HG03558 (cell line): ENCODE measurements at regions not wholly inside any gene's neighbourhood (a gene's known extent, or its start where the extent isn't known, plus 50 kb on each side); places are given as distances from the start of the nearest gene placed in this dataset.

Experiments
- ATAC-seq: cut with Tn5 transposase; IDR thresholded peaks from one replicate; pipeline ENCODE4 v1.9.1; 2021; ENCODE audit warnings: moderate number of reproducible peaks; ENCODE audit not compliant: unreplicated experiment; ENCODE audit errors: extremely low read depth

DNA sequence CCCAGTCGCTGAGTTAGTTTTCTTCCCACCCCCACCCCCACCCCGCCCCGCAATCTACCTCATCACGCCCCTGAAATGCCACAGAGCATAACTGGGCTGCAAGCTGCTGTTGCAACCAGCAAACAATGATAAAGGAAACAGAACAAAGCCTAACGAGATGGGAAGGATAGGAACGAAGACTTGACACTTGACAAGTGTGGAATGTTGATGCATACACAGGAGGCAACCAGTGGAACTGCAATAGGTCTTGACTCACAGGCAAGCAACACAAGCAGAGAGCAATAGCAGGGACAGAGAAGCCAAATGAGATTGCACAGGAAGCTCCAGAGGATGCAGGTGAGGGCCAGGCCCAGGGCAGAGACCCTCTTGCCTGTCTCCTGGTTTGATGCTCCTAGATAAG lies 225.9 kb downstream of the IGSF11 start:
- no peak for ATAC-seq

- peak; percentile 28 for ATAC-seq
These were observed 224.7 kb downstream of the IGSF11 start for GRCh38 chr3:118809696-118810498.

DNA sequence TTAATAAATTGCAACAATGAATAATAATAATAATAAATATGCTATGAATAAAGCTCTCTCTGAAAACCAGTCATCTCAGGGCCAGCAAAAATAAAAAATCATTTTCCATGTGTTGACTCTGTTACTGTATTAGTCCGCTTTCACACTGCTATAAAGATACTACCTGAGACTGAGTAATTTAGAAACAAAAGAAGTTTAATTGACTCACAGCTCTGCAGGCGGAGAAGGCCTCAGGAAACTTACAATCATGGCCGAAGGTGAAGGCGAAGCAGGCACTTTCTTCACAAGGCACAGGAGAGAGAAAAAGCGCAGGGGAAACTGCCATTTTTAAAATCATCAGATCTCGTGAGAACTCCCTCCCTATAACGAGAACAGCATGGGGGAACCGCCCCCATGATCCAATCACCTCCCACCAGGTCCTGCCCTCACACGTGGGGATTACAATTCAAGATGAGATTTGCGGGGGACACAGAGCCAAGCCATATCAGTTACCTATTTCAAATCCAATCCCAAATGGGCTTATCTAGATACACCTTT lies 224.1 kb downstream of the IGSF11 start:
- ATAC-seq: peak; percentile 5

DNA sequence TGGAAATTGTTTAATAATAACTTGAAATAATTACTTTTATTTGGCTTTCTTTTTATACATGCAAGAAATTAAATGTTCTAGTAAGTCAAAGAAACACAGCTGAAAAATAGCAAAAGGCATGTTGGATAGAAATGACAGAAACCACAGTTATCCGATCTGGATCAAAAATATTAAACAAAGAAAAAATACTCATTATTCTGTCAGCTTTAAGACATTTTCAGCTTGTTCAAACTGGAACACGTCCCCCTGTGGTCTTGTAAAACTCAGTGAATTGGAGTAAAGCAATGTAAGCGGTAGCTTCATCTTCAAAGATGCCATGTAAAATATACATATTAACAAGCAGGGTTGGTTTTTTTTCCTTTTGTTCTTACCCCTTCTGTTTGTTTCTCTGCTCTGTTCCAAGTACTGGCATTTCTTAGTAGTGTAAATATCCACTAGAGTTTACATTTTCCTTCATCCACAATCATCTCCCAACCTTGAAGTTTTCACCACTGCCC lies 223.4 kb downstream of the IGSF11 start:
- ATAC-seq: no peak

DNA sequence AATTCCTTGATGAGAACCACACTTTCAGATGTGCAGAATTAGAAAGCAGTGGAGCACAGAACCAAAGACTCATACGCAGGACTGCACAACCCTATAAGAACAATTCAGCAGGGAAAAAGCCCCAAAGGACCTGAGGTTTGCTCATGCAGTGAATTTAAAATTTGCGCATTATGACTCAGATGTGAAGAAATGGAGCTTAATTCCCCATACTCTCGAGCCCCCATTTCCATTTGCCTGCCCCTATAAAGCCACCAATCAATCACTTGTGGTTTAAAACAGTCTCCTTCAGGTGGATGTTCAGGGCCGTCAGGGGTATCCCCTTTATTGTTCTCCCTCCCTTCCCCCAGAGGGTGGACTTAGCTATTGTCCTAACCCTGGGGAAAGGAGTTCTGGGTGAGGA lies 221.2 kb downstream of the IGSF11 start:
- no peak for ATAC-seq

- ATAC-seq: peak; percentile 72
These were observed 216.9 kb downstream of the IGSF11 start for GRCh38 chr3:118817748-118818165.

GRCh38 chr3:118818386-118818785 lies 216.3 kb downstream of the IGSF11 start:
- ATAC-seq: no peak

- ATAC-seq: no peak
These were observed 211.0 kb downstream of the IGSF11 start for GRCh38 chr3:118823626-118824025.

- ATAC-seq: no peak
These were observed 207.2 kb downstream of the IGSF11 start for GRCh38 chr3:118827446-118827845.

GRCh38 chr3:118828351-118828750 lies 206.3 kb downstream of the IGSF11 start:
- no peak for ATAC-seq

DNA sequence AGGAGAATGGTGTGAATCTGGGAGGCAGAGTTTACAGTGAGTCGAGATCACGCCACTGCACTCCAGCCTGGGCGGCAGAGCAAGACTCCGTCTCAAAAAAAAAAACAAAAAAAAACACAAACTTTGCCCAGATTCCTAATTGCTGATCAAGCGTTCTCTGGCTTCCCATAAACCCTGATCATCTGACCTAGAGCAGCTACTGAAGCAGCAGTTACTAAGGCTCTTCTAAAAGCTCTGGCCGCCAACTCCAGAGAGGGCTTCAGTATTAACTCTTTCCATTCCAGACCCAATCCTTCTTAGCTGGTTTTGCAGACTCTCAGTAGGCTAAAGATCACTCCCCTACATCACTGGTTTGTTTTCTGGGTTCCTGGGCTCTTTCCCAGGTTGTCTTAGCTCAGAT lies 201.6 kb downstream of the IGSF11 start:
- no peak for ATAC-seq

- ATAC-seq: no peak
These were observed 195.8 kb downstream of the IGSF11 start for GRCh38 chr3:118838871-118839270.

DNA sequence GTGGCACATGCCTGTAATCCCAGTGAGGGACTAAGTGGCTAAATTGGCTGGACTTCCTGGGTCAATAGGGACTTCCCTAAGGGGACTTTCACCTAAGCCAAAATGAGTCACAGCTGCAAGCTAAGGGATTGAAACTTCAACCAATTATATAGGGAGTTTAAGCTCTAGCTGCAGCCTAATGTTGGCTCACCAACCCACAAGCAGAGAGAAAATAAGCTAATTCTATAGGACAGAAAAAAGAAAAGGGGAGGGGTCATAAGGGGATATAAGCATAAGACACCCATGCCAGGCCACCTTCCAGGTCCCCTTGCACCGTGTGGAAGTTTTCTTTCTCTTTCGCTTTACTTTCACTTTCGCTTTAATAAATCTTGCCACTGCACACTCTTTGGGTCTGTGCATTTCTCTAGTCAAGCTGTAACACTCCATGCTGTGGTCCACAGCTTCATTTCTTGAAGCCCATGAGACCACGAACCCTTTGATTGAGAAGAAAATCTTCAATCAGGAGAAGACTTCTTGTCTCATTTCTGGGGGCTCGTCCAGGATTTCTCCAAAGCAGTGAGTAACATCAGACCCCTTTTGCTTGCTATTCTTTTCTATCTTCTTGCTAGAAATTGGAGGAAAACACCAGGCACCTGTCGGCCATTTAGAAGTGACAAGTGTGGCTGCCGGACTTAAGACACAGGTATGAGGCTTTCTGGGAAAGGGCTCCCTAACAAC lies 192.3 kb downstream of the IGSF11 start:
- ATAC-seq: no peak

DNA sequence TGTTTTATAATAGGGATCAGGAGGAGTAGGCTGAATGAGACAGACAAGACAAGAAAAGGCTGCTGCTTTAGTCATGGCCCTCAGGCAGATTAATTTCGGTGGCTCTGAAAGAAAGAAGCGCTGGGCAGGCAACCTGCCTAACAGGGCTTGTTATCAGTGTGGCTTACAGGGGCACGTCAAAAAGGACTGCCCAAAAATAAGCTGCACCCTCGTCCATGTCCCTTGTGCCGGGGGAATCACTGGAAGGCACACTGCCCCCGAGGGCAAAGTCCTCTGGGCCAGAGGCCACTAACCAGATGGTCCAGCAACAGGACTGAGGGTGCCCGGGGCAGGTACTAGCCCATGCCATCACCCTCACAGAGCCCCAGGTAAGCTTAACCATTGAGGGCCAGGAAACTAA lies 188.5 kb downstream of the IGSF11 start:
- ATAC-seq: no peak
